Endothelial cell (in vitro differentiated cells): ENCODE measurements at regions not wholly inside any gene's neighbourhood (a gene's known extent, or its start where the extent isn't known, plus 50 kb on each side); places are given as distances from the start of the nearest gene placed in this dataset.
"Not testable (repeated sequence)": the region's sequence is repeated elsewhere in the genome, so short reads cannot be mapped to it uniquely, and the experiment has no call there.

Source experiments
- DNase-seq: peaks from one replicate; pipeline ENCODE4 v3.0.0; 2021; ENCODE audit warnings: low spot score
- H3K27ac Mint-ChIP-seq: one replicate; pipeline ENCODE4 v1.8.0; 2021; ENCODE audit warnings: mixed read lengths, inconsistent platforms; ENCODE audit not compliant: unreplicated experiment
- H3K27me3 Mint-ChIP-seq: one replicate; pipeline ENCODE4 v1.8.0; 2021; ENCODE audit warnings: mild to moderate bottlenecking, moderate library complexity, mixed read lengths, inconsistent platforms; ENCODE audit not compliant: unreplicated experiment
- H3K36me3 Mint-ChIP-seq: one replicate; pipeline ENCODE4 v1.8.0; 2021; ENCODE audit warnings: mild to moderate bottlenecking, low read depth, mixed read lengths, inconsistent platforms; ENCODE audit not compliant: unreplicated experiment
- H3K4me1 Mint-ChIP-seq: one replicate; pipeline ENCODE4 v1.8.0; 2021; ENCODE audit warnings: mild to moderate bottlenecking, mixed read lengths, inconsistent platforms; ENCODE audit not compliant: unreplicated experiment
- H3K4me3 Mint-ChIP-seq: one replicate; pipeline ENCODE4 v1.8.0; 2021; ENCODE audit warnings: mild to moderate bottlenecking, mixed read lengths, inconsistent platforms; ENCODE audit not compliant: unreplicated experiment
- H3K9me3 Mint-ChIP-seq: one replicate; pipeline ENCODE4 v1.8.0; 2021; ENCODE audit warnings: mixed read lengths, inconsistent platforms; ENCODE audit not compliant: unreplicated experiment
- CTCF ChIP-seq: fragments of 200-600 bp; sonication (generic); IDR thresholded peaks from one replicate; pipeline ENCODE4 v1.5.0; 2021; ENCODE audit warnings: antibody characterized with exemption; ENCODE audit not compliant: unreplicated experiment

GRCh38 chr3:61464518-61465140 lies 96.7 kb upstream of the PTPRG start:
- Mint-ChIP-seq H3K4me1 (no peaks in the 10 kb centered on the region), H3K36me3 (no peaks in the 10 kb centered on the region), H3K27ac (no peak overlapping the region), H3K4me3 (no peak overlapping the region), H3K27me3 (peaks cover 2% of the 10 kb centered on the region), H3K9me3 (no peaks in the 10 kb centered on the region)
- DNase-seq, result no peak
- no peak for TF ChIP-seq CTCF

- no peak for DNase-seq
- no peak overlapping the region for H3K4me3 Mint-ChIP-seq
- H3K4me1 Mint-ChIP-seq, result no peaks in the 10 kb centered on the region
- H3K36me3 Mint-ChIP-seq, result no peaks in the 10 kb centered on the region
- peaks cover 2% of the 10 kb centered on the region for H3K27me3 Mint-ChIP-seq
- no peak overlapping the region for H3K27ac Mint-ChIP-seq
- no peaks in the 10 kb centered on the region for H3K9me3 Mint-ChIP-seq
- TF ChIP-seq CTCF, result no peak
These were observed 95.0 kb upstream of the PTPRG start for GRCh38 chr3:61466357-61466756.

DNA sequence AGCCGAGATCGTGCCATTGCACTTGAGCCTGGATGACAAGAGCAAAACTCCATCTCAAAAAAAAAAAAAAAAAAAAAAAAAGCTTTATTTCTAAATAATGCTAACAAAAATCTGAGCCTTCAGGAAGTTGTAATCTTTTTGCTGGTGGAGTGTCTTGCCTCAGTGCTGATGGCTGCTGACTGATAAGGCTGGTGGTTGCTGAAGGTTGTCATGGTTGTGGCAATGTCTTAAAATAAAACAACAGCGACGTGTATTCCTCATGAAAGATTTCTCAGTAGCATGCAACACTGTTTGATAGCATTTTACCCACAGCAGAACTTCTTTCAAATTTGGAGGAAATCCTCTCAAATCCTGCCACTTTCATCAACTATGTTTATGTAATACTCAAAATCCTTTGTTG lies 77.4 kb upstream of the PTPRG start:
- no peaks in the 10 kb centered on the region for H3K36me3 Mint-ChIP-seq
- H3K4me3 Mint-ChIP-seq, result no peak overlapping the region
- H3K9me3 Mint-ChIP-seq, result no peaks in the 10 kb centered on the region
- H3K4me1 Mint-ChIP-seq, result no peaks in the 10 kb centered on the region
- no peak for DNase-seq
- peaks cover 2% of the 10 kb centered on the region for H3K27me3 Mint-ChIP-seq
- no peak for TF ChIP-seq CTCF
- no peak overlapping the region for H3K27ac Mint-ChIP-seq

- Mint-ChIP-seq H3K4me3 (no peak overlapping the region), H3K27ac (no peak overlapping the region), H3K4me1 (no peaks in the 10 kb centered on the region), H3K27me3 (no peaks in the 10 kb centered on the region), H3K36me3 (no peaks in the 10 kb centered on the region), H3K9me3 (no peaks in the 10 kb centered on the region)
- TF ChIP-seq CTCF, result no peak
- no peak for DNase-seq
These were observed 68.0 kb upstream of the PTPRG start for GRCh38 chr3:61493339-61493738.

DNA sequence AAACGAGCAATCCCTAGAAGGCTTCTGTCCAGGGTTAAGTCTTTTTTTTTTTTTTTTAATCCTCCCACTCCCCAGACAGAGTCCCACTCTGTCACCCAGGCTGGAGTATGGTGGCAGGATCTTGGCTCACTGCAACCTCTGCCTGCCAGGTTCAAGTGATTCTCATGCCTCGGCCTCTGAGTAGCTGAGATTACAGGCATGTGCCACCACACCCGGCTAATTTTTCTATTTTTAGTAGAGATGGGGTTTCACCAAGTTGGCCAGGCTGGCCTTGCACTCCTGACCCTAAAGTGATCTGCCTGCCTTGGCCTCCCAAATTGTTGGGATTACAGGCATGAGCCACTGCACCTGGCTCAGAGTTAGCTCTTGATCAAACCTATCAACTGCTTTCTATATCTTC lies 67.1 kb upstream of the PTPRG start:
- not testable (repeated sequence) for H3K9me3 Mint-ChIP-seq, DNase-seq, H3K27me3 Mint-ChIP-seq, H3K4me3 Mint-ChIP-seq, H3K27ac Mint-ChIP-seq, H3K4me1 Mint-ChIP-seq, H3K36me3 Mint-ChIP-seq
